Adrenal gland (tissue), 9 donors: ENCODE measurements at regions not wholly inside any gene's neighbourhood (a gene's known extent, or its start where the extent isn't known, plus 50 kb on each side); places are given as distances from the start of the nearest gene placed in this dataset.

Experiments
- DNase-seq, 7 donors: peaks; one replicate each; pipeline ENCODE4 v3.0.0-alpha.2; 2019 to 2020
- H3K27ac ChIP-seq, 5 donors: fragments of 200-600 bp; sonication (generic) in 4 of 5; 1 replicate in 3 of 5; 2 replicates in 2 of 5; pipeline versions ENCODE4 v1.5.1 to v1.8.0; 2016 to 2020; ENCODE audit warnings: mild to moderate bottlenecking in 1 of 5
- H3K27me3 ChIP-seq: fragments of 200-600 bp; 2 replicates; pipeline ENCODE4 v1.8.0; 2021
- H3K36me3 ChIP-seq, 2 donors: fragments of 200-600 bp; replicated peaks in 1 of 2; 1 replicate in 1 of 2; 2 replicates in 1 of 2; pipeline versions ENCODE4 v1.5.1 to v1.8.0; 2018 to 2022
- H3K4me1 ChIP-seq, 2 donors: fragments of 200-600 bp; replicated peaks in 1 of 2; 1 replicate in 1 of 2; 2 replicates in 1 of 2; pipeline versions ENCODE4 v1.5.1 to v1.8.0; 2018 to 2021
- H3K4me3 ChIP-seq, 4 donors: fragments of 200-600 bp; sonication (generic) in 3 of 4; one replicate each; pipeline ENCODE4 v1.5.1; 2016 to 2018
- H3K9me3 ChIP-seq, 3 donors: fragments of 200-600 bp; sonication (generic) in 1 of 3; replicated peaks in 1 of 3; 1 replicate in 2 of 3; 2 replicates in 1 of 3; pipeline versions ENCODE4 v1.5.1 to v1.8.0; 2016 to 2021
- POLR2A ChIP-seq, 2 donors: fragments of 450-650 bp; IDR thresholded peaks; one replicate each; pipeline ENCODE4 v1.6.1; 2017; ENCODE audit warnings: antibody characterized with exemption in 2 of 2, mild to moderate bottlenecking in 2 of 2, moderate library complexity in 1 of 2
- WGBS, 4 donors: extraction: QIAGEN DNeasy Blood & Tissue Kit in 2 of 4; methylation state at CpG; one replicate each; pipeline versions ENCODE4 v1.1.5 to v1.1.7; 2013 to 2017; 5-methylcytosine and 5-hydroxymethylcytosine counted together
- intact Hi-C, 2 donors: fragments of 100-400 bp; cut with DNase I; formaldehyde crosslinking; loops; one replicate each; pipeline versions ENCODE4 v1.14.1 to v1.15.0; 2022 to 2023
- TF ChIP-seq, protein P1 (sequence below), 6 experiments: fragments of 450-650 bp in 4 of 6; fragments of 200-600 bp in 2 of 6; sonication (generic) in 1 of 6; IDR thresholded peaks; 1 replicate in 5 of 6; 2 replicates in 1 of 6; pipeline versions ENCODE4 v1.5.1 to v1.8.0; 2016 to 2021; ENCODE audit warnings: antibody characterized with exemption in 6 of 6, mild to moderate bottlenecking in 2 of 6, moderate library complexity in 1 of 6
- donor health status: healthy with polysubstance abuse.
- donor health status: Bipolar disorder and iron deficiency.
- donor health status: DM: yes; HTN: yes; CAD: no.
- donor health status: DM: no; HTN: no; CAD: no.
- donor health status: DM: no; HTN: no; CAD: no.

DNA sequence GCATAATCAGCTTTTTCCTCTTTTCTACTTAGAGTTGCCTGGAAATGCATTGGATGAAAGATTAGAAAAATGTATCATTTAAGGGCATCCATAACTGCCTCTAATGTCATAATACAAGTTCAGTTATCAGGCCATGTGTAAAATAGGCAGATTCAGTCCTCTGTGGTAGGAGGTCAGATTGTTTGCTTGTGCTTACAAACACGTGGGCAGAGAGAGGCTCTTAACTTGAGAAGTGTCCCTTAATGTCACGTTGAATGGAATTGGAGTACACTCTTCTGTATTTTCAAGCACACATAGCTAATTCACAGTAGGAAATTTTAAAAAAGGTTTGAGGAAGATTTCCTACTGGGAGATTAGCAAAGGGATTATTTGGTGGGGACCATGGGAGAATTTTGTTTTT, 359.8 kb upstream of the MTPN start:
- no peak for TF ChIP-seq POLR2A (IDR thresholded peaks at IDR 0.05)
- TF ChIP-seq, protein P1, sequence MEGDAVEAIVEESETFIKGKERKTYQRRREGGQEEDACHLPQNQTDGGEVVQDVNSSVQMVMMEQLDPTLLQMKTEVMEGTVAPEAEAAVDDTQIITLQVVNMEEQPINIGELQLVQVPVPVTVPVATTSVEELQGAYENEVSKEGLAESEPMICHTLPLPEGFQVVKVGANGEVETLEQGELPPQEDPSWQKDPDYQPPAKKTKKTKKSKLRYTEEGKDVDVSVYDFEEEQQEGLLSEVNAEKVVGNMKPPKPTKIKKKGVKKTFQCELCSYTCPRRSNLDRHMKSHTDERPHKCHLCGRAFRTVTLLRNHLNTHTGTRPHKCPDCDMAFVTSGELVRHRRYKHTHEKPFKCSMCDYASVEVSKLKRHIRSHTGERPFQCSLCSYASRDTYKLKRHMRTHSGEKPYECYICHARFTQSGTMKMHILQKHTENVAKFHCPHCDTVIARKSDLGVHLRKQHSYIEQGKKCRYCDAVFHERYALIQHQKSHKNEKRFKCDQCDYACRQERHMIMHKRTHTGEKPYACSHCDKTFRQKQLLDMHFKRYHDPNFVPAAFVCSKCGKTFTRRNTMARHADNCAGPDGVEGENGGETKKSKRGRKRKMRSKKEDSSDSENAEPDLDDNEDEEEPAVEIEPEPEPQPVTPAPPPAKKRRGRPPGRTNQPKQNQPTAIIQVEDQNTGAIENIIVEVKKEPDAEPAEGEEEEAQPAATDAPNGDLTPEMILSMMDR (IDR thresholded peaks at IDR 0.05) = no peak
- Histone ChIP-seq H3K27ac (no peak overlapping the region), H3K4me3 (no peak overlapping the region), H3K27me3 (no peaks in the 10 kb centered on the region), H3K4me1 (no peaks in the 10 kb centered on the region), H3K36me3 (no peaks in the 10 kb centered on the region), H3K9me3 (no peaks in the 10 kb centered on the region)
- DNase-seq = no peak
- WGBS, 4 donors = 52 to 68% (median 54%) methylated on average over 2 of the region's 2 CpGs
- intact Hi-C loops = no loop called here

DNA sequence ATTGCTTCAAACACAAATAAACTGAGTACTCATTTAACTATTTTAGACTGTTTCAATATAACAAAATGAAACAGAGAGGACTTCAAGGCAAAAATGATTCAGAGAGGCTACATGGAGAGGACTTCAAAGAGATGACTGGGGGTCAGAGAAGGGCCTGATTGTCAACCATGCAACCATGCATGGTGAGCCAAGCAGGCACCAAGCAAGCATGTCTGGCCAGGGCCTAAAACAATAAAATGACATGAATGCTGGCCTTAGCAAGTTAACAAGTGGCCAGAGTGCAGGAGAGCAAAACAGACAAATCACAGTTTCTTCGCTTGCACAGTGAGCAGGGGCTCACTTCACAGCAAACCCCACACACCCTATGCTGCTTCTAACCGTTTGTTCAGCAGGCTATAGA, 356.5 kb upstream of the MTPN start:
- Histone ChIP-seq H3K4me1 (no peaks in the 10 kb centered on the region), H3K9me3 (no peaks in the 10 kb centered on the region), H3K36me3 (no peaks in the 10 kb centered on the region), H3K27me3 (no peaks in the 10 kb centered on the region), H3K27ac (no peak overlapping the region), H3K4me3 (no peak overlapping the region)
- TF ChIP-seq, protein P1 (IDR thresholded peaks at IDR 0.05) = no peak
- no peak for TF ChIP-seq POLR2A (IDR thresholded peaks at IDR 0.05)
- no peak for DNase-seq
- intact Hi-C loops = no loop called here
- 75 to 87% (median 81%) methylated on average over 2 of the region's 2 CpGs for WGBS, 4 donors

DNA sequence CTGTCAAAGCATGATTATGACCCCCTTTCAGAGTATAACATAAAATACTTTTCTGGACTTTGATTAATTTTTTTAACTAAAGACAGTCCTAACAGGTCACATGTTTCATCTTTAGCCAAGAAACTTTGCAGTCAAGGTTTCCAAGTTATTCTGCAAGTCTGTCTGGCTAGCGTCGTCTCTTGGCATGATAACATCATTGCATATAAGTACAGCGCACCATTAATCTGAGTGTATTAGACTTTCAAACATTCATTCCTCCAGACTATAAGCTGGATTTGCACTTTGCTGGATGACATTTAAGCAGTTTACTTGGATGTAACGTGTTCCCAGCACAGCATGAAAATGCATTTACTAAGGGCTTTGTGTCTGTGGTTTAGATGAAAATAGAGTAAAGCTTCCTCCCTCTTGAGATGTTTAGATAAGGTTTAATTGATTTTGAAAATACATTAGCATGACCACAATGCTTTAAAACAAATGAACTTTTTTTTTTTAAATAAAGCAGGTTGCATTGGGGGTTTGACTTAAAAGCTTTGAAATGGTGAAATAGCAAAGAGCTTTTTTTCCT, 349.0 kb upstream of the MTPN start:
- no peak for TF ChIP-seq POLR2A (IDR thresholded peaks at IDR 0.05)
- TF ChIP-seq, protein P1 (IDR thresholded peaks at IDR 0.05) = no peak

DNA sequence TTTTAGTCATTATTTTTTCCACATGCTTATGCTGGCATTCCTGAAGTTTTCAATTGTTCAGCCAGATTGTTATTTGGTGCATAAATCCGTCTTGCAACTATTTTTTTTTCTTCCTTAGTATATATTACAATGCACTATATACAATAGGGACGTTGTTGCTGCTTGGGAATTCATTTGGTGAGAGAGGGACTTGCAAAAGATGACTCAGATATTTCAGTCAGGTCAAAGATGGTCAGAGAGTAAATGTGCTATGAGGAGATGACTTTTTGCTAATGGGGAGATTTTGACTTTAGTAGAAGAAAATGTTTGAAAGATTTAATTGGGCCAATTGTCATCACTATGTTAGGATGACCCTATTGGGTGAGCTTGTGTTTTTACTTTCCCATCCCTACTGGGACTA, 348.4 kb upstream of the MTPN start:
- H3K27ac ChIP-seq = no peak overlapping the region
- 18 to 27% (median 24%) methylated on average over 2 of the region's 2 CpGs for WGBS, 4 donors

More for the DNA sequence above, 349.0 kb upstream of the MTPN start:
- intact Hi-C loops = no loop called here
- no peaks in the 10 kb centered on the region for H3K4me1 ChIP-seq
- no peak overlapping the region for H3K27ac ChIP-seq
- 27 to 39% (median 31%) methylated on average over 4 of the region's 4 CpGs for WGBS, 4 donors
- H3K4me3 ChIP-seq = no peak overlapping the region
- DNase-seq = no peak
- no peaks in the 10 kb centered on the region for H3K36me3 ChIP-seq
- H3K27me3 ChIP-seq = no peaks in the 10 kb centered on the region
- H3K9me3 ChIP-seq = no peaks in the 10 kb centered on the region

More for the DNA sequence above, 348.4 kb upstream of the MTPN start:
- Histone ChIP-seq H3K9me3 (no peaks in the 10 kb centered on the region), H3K27me3 (no peaks in the 10 kb centered on the region), H3K36me3 (no peaks in the 10 kb centered on the region), H3K4me1 (no peaks in the 10 kb centered on the region), H3K4me3 (no peak overlapping the region)
- DNase-seq = no peak
- TF ChIP-seq, protein P1 (IDR thresholded peaks at IDR 0.05) = no peak
- TF ChIP-seq POLR2A (IDR thresholded peaks at IDR 0.05) = no peak
- intact Hi-C loops = no loop called here
